HL-60 (cell line): ENCODE measurements at regions not wholly inside any gene's neighbourhood (a gene's known extent, or its start where the extent isn't known, plus 50 kb on each side); places are given as distances from the start of the nearest gene placed in this dataset.

Source experiments
- CTCF ChIP-seq: IDR thresholded peaks from one replicate; pipeline ENCODE4 v1.5.1; 2011; ENCODE audit warnings: low read length, control low read depth, inconsistent platforms; ENCODE audit not compliant: insufficient read depth
- POLR2AphosphoS5 ChIP-seq: IDR thresholded peaks from 2 replicates; pipeline ENCODE4 v1.6.1; 2012; ENCODE audit warnings: low read depth
- SPI1 ChIP-seq: IDR thresholded peaks from 2 replicates; pipeline ENCODE4 v1.6.1; 2012; ENCODE audit warnings: low read depth, mild to moderate bottlenecking, borderline replicate concordance
- TF ChIP-seq, protein P1 (sequence below): IDR thresholded peaks from 2 replicates; pipeline ENCODE4 v1.6.1; 2012; ENCODE audit warnings: low read depth; ENCODE audit not compliant: insufficient replicate concordance

DNA sequence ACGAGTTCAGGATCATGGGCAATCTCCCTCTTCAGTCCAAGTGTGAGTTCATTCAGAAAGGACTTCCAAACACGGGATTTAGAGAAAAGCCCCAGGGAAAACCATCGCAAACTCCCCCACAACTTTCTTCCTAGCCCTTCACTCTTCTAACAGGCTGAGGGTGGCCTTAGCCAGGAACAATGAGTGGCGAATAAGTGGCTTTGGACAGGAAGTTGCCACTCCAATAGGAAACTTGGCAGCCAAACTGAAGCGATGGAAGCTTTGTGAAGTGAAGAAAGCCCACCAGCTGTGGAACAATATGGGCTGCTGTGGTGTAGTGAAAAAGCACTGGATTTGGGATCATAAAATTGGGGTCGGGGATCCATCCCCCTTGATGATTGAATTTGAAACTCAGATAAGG, 193.2 kb downstream of the TEX36 start:
- TF ChIP-seq CTCF (no peak), POLR2AphosphoS5 (no peak), SPI1 (no peak)
- TF ChIP-seq, protein P1, sequence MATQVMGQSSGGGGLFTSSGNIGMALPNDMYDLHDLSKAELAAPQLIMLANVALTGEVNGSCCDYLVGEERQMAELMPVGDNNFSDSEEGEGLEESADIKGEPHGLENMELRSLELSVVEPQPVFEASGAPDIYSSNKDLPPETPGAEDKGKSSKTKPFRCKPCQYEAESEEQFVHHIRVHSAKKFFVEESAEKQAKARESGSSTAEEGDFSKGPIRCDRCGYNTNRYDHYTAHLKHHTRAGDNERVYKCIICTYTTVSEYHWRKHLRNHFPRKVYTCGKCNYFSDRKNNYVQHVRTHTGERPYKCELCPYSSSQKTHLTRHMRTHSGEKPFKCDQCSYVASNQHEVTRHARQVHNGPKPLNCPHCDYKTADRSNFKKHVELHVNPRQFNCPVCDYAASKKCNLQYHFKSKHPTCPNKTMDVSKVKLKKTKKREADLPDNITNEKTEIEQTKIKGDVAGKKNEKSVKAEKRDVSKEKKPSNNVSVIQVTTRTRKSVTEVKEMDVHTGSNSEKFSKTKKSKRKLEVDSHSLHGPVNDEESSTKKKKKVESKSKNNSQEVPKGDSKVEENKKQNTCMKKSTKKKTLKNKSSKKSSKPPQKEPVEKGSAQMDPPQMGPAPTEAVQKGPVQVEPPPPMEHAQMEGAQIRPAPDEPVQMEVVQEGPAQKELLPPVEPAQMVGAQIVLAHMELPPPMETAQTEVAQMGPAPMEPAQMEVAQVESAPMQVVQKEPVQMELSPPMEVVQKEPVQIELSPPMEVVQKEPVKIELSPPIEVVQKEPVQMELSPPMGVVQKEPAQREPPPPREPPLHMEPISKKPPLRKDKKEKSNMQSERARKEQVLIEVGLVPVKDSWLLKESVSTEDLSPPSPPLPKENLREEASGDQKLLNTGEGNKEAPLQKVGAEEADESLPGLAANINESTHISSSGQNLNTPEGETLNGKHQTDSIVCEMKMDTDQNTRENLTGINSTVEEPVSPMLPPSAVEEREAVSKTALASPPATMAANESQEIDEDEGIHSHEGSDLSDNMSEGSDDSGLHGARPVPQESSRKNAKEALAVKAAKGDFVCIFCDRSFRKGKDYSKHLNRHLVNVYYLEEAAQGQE: no peak
